GM23338 (cell line): ENCODE measurements at regions not wholly inside any gene's neighbourhood (a gene's known extent, or its start where the extent isn't known, plus 50 kb on each side); places are given as distances from the start of the nearest gene placed in this dataset.

Source experiments
- ATAC-seq: fragments of 200-7000 bp; cut with Tn5 transposase; 3 replicates; pipeline ENCODE4 v1.9.1; 2020
- DNase-seq: peaks from one replicate; pipeline ENCODE4 v3.0.0-alpha.2; 2015; ENCODE audit warnings: low spot score
- H2AFZ ChIP-seq: fragments of 200-600 bp; sonication (generic); 2 replicates; pipeline ENCODE4 v1.8.0; 2016; ENCODE audit warnings: antibody characterized with exemption, mild to moderate bottlenecking, moderate library complexity
- H3F3A ChIP-seq: fragments of 200-600 bp; sonication (generic); replicated peaks from 2 replicates; pipeline ENCODE4 v1.8.0; 2017; ENCODE audit warnings: antibody characterized with exemption, mixed run types, low read depth
- H3K27ac ChIP-seq: fragments of 200-600 bp; sonication (generic); 2 replicates; pipeline ENCODE4 v1.6.1; 2016; ENCODE audit warnings: low read depth
- H3K27me3 ChIP-seq: fragments of 200-600 bp; sonication (generic); 2 replicates; pipeline ENCODE4 v1.8.0; 2016; ENCODE audit warnings: mild to moderate bottlenecking, mixed run types, moderate library complexity; ENCODE audit not compliant: insufficient read depth
- H3K36me3 ChIP-seq: fragments of 200-600 bp; sonication (generic); 2 replicates; pipeline ENCODE4 v1.8.0; 2016; ENCODE audit warnings: mild to moderate bottlenecking; ENCODE audit not compliant: insufficient read depth
- H3K4me1 ChIP-seq: fragments of 200-600 bp; sonication (generic); 2 replicates; pipeline ENCODE4 v1.8.0; 2016; ENCODE audit warnings: mild to moderate bottlenecking, moderate library complexity; ENCODE audit not compliant: insufficient read depth
- H3K4me2 ChIP-seq: fragments of 200-600 bp; sonication (generic); 2 replicates; pipeline ENCODE4 v1.7.1; 2017; ENCODE audit warnings: mixed run types
- H3K4me3 ChIP-seq: fragments of 200-600 bp; sonication (generic); 2 replicates; pipeline ENCODE4 v1.6.1; 2016; ENCODE audit warnings: mixed run types
- H3K79me2 ChIP-seq: fragments of 200-600 bp; sonication (generic); replicated peaks from 2 replicates; pipeline ENCODE4 v1.8.0; 2017; ENCODE audit warnings: mild to moderate bottlenecking; ENCODE audit not compliant: insufficient read depth
- H3K9me2 ChIP-seq: fragments of 200-600 bp; sonication (generic); 2 replicates; pipeline ENCODE4 v1.8.0; 2017; ENCODE audit not compliant: insufficient read depth
- H4K20me1 ChIP-seq: fragments of 200-600 bp; sonication (generic); replicated peaks from 2 replicates; pipeline ENCODE4 v1.8.0; 2017; ENCODE audit warnings: mild to moderate bottlenecking; ENCODE audit not compliant: insufficient read depth
- H3K27ac Mint-ChIP-seq: 2 replicates; pipeline ENCODE4 v1.8.0; 2020; ENCODE audit warnings: inconsistent platforms, mild to moderate bottlenecking, moderate library complexity, mixed read lengths
- H3K27me3 Mint-ChIP-seq: 3 replicates; pipeline ENCODE4 v1.8.0; 2022; ENCODE audit warnings: low read depth, mild to moderate bottlenecking, moderate library complexity, mixed read lengths, inconsistent platforms; ENCODE audit not compliant: insufficient read depth, poor library complexity
- H3K36me3 Mint-ChIP-seq: 3 replicates; pipeline ENCODE4 v1.8.0; 2021; ENCODE audit warnings: low read depth, mild to moderate bottlenecking, inconsistent platforms, moderate library complexity, mixed read lengths
- H3K4me1 Mint-ChIP-seq: 3 replicates; pipeline ENCODE4 v1.8.0; 2020; ENCODE audit warnings: mild to moderate bottlenecking, inconsistent platforms, mixed read lengths
- H3K4me3 Mint-ChIP-seq: 3 replicates; pipeline ENCODE4 v1.8.0; 2021; ENCODE audit warnings: moderate library complexity, mild to moderate bottlenecking, inconsistent platforms, mixed read lengths
- H3K9me3 Mint-ChIP-seq: 3 replicates; pipeline ENCODE4 v1.8.0; 2020; ENCODE audit warnings: moderate library complexity, mild to moderate bottlenecking, inconsistent platforms, mixed read lengths
- CREB1 ChIP-seq: fragments of 250-450 bp; sonication (Bioruptor Pico); IDR thresholded peaks from 2 replicates; pipeline ENCODE4 v1.5.0; 2020; ENCODE audit warnings: low read depth, mild to moderate bottlenecking, moderate library complexity
- EZH2phosphoT487 ChIP-seq: fragments of 200-600 bp; sonication (generic); IDR thresholded peaks from one replicate; pipeline ENCODE4 v1.8.1; 2018; ENCODE audit warnings: antibody characterized with exemption; ENCODE audit not compliant: unreplicated experiment
- JUNB ChIP-seq: IDR thresholded peaks from one replicate; pipeline ENCODE4 v1.6.1; 2016; ENCODE audit warnings: antibody characterized with exemption; ENCODE audit not compliant: unreplicated experiment
- NANOG ChIP-seq: IDR thresholded peaks from 2 replicates; pipeline ENCODE4 v1.6.1; 2016; ENCODE audit warnings: antibody characterized with exemption, borderline replicate concordance
- POLR2AphosphoS5 ChIP-seq: IDR thresholded peaks from 2 replicates; pipeline ENCODE4 v1.6.1; 2016; ENCODE audit warnings: antibody characterized with exemption, low read depth
- STAT1 ChIP-seq: IDR thresholded peaks from one replicate; pipeline ENCODE4 v1.6.1; 2016; ENCODE audit warnings: antibody characterized with exemption; ENCODE audit not compliant: unreplicated experiment
- ZNF114 ChIP-seq: fragments of 250-450 bp; sonication (Bioruptor Pico); IDR thresholded peaks from 2 replicates; pipeline ENCODE4 v1.5.0; 2020; ENCODE audit warnings: mild to moderate bottlenecking, moderate library complexity
- ZNF331 ChIP-seq: fragments of 250-450 bp; sonication (Bioruptor Pico); IDR thresholded peaks from 2 replicates; pipeline ENCODE4 v1.5.0; 2020; ENCODE audit warnings: low read depth, mild to moderate bottlenecking, moderate library complexity
- TF ChIP-seq, protein P1 (sequence below): IDR thresholded peaks from one replicate; pipeline ENCODE4 v1.6.1; 2018; ENCODE audit warnings: antibody characterized with exemption; ENCODE audit not compliant: unreplicated experiment
- TF ChIP-seq, protein P2 (sequence below), 2 experiments: fragments of 200-600 bp in 1 of 2; sonication (generic) in 1 of 2; conservative IDR thresholded peaks; 2 replicates each; pipeline versions ENCODE4 v1.5.1 to v1.6.1; 2016 to 2017; ENCODE audit warnings: antibody characterized with exemption in 2 of 2, low read depth in 2 of 2, mild to moderate bottlenecking in 2 of 2, moderate library complexity in 1 of 2
- TF ChIP-seq, protein P3 (sequence below): fragments of 250-450 bp; sonication (Bioruptor Pico); IDR thresholded peaks from 2 replicates; pipeline ENCODE4 v1.5.0; 2020; ENCODE audit warnings: mild to moderate bottlenecking, moderate library complexity

DNA sequence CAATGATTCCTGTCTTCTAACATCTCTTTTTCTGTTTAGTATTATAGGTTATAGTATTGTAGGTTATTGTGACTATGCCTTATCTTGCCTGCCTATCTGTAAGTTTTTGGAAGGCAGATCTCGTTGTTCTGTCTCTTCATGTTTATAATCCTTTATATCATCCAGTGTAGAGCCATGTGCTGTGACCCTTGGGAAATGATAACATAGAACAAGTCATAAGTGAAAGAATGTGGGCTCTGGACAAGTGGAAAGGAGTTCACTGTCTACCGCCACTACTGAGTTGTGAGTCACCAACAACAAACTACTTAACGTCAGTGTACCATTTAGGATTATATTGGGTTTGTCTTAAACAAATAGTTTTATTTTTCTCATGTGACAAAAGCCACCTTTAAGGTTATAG, 139.3 kb downstream of the LYPLAL1 start (continued):
- TF ChIP-seq, protein P1, sequence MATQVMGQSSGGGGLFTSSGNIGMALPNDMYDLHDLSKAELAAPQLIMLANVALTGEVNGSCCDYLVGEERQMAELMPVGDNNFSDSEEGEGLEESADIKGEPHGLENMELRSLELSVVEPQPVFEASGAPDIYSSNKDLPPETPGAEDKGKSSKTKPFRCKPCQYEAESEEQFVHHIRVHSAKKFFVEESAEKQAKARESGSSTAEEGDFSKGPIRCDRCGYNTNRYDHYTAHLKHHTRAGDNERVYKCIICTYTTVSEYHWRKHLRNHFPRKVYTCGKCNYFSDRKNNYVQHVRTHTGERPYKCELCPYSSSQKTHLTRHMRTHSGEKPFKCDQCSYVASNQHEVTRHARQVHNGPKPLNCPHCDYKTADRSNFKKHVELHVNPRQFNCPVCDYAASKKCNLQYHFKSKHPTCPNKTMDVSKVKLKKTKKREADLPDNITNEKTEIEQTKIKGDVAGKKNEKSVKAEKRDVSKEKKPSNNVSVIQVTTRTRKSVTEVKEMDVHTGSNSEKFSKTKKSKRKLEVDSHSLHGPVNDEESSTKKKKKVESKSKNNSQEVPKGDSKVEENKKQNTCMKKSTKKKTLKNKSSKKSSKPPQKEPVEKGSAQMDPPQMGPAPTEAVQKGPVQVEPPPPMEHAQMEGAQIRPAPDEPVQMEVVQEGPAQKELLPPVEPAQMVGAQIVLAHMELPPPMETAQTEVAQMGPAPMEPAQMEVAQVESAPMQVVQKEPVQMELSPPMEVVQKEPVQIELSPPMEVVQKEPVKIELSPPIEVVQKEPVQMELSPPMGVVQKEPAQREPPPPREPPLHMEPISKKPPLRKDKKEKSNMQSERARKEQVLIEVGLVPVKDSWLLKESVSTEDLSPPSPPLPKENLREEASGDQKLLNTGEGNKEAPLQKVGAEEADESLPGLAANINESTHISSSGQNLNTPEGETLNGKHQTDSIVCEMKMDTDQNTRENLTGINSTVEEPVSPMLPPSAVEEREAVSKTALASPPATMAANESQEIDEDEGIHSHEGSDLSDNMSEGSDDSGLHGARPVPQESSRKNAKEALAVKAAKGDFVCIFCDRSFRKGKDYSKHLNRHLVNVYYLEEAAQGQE = no peak
- TF ChIP-seq JUNB (no peak), EZH2phosphoT487 (no peak), ZNF114 (CRISPR knock-in tag) (no peak), CREB1 (CRISPR knock-in tag) (no peak), NANOG (no peak), ZNF331 (CRISPR knock-in tag) (no peak), STAT1 (no peak)
- TF ChIP-seq, protein P2, sequence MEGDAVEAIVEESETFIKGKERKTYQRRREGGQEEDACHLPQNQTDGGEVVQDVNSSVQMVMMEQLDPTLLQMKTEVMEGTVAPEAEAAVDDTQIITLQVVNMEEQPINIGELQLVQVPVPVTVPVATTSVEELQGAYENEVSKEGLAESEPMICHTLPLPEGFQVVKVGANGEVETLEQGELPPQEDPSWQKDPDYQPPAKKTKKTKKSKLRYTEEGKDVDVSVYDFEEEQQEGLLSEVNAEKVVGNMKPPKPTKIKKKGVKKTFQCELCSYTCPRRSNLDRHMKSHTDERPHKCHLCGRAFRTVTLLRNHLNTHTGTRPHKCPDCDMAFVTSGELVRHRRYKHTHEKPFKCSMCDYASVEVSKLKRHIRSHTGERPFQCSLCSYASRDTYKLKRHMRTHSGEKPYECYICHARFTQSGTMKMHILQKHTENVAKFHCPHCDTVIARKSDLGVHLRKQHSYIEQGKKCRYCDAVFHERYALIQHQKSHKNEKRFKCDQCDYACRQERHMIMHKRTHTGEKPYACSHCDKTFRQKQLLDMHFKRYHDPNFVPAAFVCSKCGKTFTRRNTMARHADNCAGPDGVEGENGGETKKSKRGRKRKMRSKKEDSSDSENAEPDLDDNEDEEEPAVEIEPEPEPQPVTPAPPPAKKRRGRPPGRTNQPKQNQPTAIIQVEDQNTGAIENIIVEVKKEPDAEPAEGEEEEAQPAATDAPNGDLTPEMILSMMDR (conservative IDR thresholded peaks at IDR 0.05; ENCODE audit: low read depth in 2 of 2) = no peak

DNA sequence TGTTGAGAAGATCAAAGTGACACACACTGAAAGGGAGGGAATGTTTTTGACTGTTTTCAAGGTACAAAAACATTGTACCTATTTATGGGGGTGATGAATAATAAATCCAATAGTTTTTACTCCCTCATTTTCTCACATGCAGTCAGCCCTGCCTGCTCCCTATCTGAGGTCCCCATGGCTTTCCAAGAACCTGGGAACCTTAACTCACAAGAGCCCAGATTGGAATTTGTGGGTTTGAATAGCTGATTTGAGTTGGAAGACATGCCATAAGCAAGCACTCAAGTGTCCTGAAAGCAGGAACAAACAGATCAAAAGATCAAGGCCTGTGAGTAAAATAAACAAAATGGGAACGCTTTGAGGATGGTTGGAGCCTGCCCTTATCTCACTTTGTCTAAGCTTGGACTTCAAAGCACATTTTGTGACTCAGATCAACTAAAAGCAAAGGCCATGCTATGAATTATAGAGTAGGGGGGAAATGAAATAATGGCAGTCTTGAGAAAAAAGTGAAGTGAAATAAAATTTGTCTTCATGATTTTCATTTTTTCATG, 136.6 kb downstream of the LYPLAL1 start:
- no peak overlapping the region for H2AFZ ChIP-seq
- DNase-seq (no peak), ATAC-seq (no peak)
- Mint-ChIP-seq H3K27me3 (peaks cover 5% of the 10 kb centered on the region), H3K9me3 (peaks cover 16% of the 10 kb centered on the region), H3K27ac (no peak overlapping the region), H3K36me3 (peaks cover 18% of the 10 kb centered on the region), H3K4me3 (no peak overlapping the region), H3K4me1 (no peaks in the 10 kb centered on the region; the same call in 2 of the 3 replicates)
- H3K27me3 ChIP-seq = no peaks in the 10 kb centered on the region
- H3K4me2 ChIP-seq = no peak overlapping the region
- no peaks in the 10 kb centered on the region for H3K79me2 ChIP-seq
- H3K9me2 ChIP-seq = peaks cover 6% of the 10 kb centered on the region
- H3K27ac ChIP-seq = no peak overlapping the region
- no peaks in the 10 kb centered on the region for H3F3A ChIP-seq
- no peaks in the 10 kb centered on the region for H4K20me1 ChIP-seq
- no peak overlapping the region for H3K4me3 ChIP-seq
- H3K36me3 ChIP-seq = peaks cover 8% of the 10 kb centered on the region; the same call in 1 of the 2 replicates
- H3K4me1 ChIP-seq = no peaks in the 10 kb centered on the region
- TF ChIP-seq, protein P3, sequence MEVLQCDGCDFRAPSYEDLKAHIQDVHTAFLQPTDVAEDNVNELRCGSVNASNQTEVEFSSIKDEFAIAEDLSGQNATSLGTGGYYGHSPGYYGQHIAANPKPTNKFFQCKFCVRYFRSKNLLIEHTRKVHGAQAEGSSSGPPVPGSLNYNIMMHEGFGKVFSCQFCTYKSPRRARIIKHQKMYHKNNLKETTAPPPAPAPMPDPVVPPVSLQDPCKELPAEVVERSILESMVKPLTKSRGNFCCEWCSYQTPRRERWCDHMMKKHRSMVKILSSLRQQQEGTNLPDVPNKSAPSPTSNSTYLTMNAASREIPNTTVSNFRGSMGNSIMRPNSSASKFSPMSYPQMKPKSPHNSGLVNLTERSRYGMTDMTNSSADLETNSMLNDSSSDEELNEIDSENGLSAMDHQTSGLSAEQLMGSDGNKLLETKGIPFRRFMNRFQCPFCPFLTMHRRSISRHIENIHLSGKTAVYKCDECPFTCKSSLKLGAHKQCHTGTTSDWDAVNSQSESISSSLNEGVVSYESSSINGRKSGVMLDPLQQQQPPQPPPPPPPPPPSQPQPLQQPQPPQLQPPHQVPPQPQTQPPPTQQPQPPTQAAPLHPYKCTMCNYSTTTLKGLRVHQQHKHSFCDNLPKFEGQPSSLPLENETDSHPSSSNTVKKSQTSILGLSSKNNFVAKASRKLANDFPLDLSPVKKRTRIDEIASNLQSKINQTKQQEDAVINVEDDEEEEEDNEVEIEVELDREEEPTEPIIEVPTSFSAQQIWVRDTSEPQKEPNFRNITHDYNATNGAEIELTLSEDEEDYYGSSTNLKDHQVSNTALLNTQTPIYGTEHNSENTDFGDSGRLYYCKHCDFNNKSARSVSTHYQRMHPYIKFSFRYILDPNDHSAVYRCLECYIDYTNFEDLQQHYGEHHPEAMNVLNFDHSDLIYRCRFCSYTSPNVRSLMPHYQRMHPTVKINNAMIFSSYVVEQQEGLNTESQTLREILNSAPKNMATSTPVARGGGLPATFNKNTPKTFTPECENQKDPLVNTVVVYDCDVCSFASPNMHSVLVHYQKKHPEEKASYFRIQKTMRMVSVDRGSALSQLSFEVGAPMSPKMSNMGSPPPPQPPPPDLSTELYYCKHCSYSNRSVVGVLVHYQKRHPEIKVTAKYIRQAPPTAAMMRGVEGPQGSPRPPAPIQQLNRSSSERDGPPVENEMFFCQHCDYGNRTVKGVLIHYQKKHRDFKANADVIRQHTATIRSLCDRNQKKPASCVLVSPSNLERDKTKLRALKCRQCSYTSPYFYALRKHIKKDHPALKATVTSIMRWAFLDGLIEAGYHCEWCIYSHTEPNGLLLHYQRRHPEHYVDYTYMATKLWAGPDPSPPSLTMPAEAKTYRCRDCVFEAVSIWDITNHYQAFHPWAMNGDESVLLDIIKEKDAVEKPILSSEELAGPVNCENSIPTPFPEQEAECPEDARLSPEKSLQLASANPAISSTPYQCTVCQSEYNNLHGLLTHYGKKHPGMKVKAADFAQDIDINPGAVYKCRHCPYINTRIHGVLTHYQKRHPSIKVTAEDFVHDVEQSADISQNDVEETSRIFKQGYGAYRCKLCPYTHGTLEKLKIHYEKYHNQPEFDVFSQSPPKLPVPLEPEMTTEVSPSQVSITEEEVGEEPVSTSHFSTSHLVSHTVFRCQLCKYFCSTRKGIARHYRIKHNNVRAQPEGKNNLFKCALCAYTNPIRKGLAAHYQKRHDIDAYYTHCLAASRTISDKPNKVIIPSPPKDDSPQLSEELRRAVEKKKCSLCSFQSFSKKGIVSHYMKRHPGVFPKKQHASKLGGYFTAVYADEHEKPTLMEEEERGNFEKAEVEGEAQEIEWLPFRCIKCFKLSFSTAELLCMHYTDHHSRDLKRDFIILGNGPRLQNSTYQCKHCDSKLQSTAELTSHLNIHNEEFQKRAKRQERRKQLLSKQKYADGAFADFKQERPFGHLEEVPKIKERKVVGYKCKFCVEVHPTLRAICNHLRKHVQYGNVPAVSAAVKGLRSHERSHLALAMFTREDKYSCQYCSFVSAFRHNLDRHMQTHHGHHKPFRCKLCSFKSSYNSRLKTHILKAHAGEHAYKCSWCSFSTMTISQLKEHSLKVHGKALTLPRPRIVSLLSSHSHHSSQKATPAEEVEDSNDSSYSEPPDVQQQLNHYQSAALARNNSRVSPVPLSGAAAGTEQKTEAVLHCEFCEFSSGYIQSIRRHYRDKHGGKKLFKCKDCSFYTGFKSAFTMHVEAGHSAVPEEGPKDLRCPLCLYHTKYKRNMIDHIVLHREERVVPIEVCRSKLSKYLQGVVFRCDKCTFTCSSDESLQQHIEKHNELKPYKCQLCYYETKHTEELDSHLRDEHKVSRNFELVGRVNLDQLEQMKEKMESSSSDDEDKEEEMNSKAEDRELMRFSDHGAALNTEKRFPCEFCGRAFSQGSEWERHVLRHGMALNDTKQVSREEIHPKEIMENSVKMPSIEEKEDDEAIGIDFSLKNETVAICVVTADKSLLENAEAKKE (CRISPR knock-in tag) = no peak
- TF ChIP-seq ZNF114 (CRISPR knock-in tag) (no peak), EZH2phosphoT487 (no peak), POLR2AphosphoS5 (no peak), STAT1 (no peak), ZNF331 (CRISPR knock-in tag) (no peak)
- TF ChIP-seq, protein P2 (conservative IDR thresholded peaks at IDR 0.05; ENCODE audit: low read depth in 2 of 2) = no peak
